DND-41 (cell line): ENCODE measurements at regions not wholly inside any gene's neighbourhood (a gene's known extent, or its start where the extent isn't known, plus 50 kb on each side); places are given as distances from the start of the nearest gene placed in this dataset.

Experiments
- CTCF ChIP-seq: IDR thresholded peaks from 2 replicates; pipeline ENCODE4 v1.5.1; 2012; ENCODE audit warnings: borderline replicate concordance, low read length, moderate library complexity, mild to moderate bottlenecking; ENCODE audit not compliant: poor library complexity, severe bottlenecking; ENCODE audit errors: extremely low read depth
- EZH2 ChIP-seq: IDR thresholded peaks from 3 replicates; pipeline ENCODE4 v1.6.1; 2012; ENCODE audit warnings: borderline replicate concordance, low read depth, mild to moderate bottlenecking, moderate library complexity, low read length, inconsistent platforms; ENCODE audit not compliant: severe bottlenecking

GRCh38 chr9:79452265-79452664, 119.5 kb upstream of the TLE4 start:
- TF ChIP-seq EZH2 (no peak), CTCF (no peak)
